Keratinocyte (primary cell): ENCODE measurements at regions not wholly inside any gene's neighbourhood (a gene's known extent, or its start where the extent isn't known, plus 50 kb on each side); places are given as distances from the start of the nearest gene placed in this dataset.

Source experiments
- DNase-seq: peaks from one replicate; pipeline ENCODE4 v3.0.0-alpha.2; 2011; ENCODE audit warnings: low read depth, missing footprints, low spot score
- FAIRE-seq: peaks from 2 replicates; lab custom pipeline; 2011; peaks lifted over from hg19 to GRCh38; lab: Jason Lieb, UNC
- H2AFZ ChIP-seq: 2 replicates; pipeline ENCODE4 v1.6.0; 2012; ENCODE audit warnings: low read length, control low read depth, inconsistent platforms; ENCODE audit not compliant: control insufficient read depth
- H3K27ac ChIP-seq: 2 replicates; pipeline ENCODE4 v1.5.1; 2011; ENCODE audit warnings: low read length; ENCODE audit not compliant: control insufficient read depth, insufficient read depth
- H3K27me3 ChIP-seq: 3 replicates; pipeline ENCODE4 v1.6.0; 2011; ENCODE audit warnings: low read length; ENCODE audit not compliant: control insufficient read depth, insufficient read depth; ENCODE audit errors: extremely low read depth
- H3K36me3 ChIP-seq, 2 experiments: 2 replicates in 1 of 2; 3 replicates in 1 of 2; pipeline ENCODE4 v1.5.1; 2011; ENCODE audit warnings: low read length in 2 of 2, mild to moderate bottlenecking in 1 of 2; ENCODE audit not compliant: control insufficient read depth in 2 of 2, insufficient read depth in 2 of 2; ENCODE audit errors: extremely low read depth in 1 of 2
- H3K4me1 ChIP-seq: 3 replicates; pipeline ENCODE4 v1.5.1; 2011; ENCODE audit warnings: low read length; ENCODE audit not compliant: control insufficient read depth, insufficient read depth; ENCODE audit errors: extremely low read depth
- H3K4me2 ChIP-seq: 3 replicates; pipeline ENCODE4 v1.6.0; 2011; ENCODE audit warnings: low read depth, low read length; ENCODE audit not compliant: control insufficient read depth, insufficient read depth; ENCODE audit errors: extremely low read depth
- H3K4me3 ChIP-seq, 3 experiments: fragments of 200-600 bp in 1 of 3; sonication (generic) in 1 of 3; 2 replicates in 2 of 3; 3 replicates in 1 of 3; pipeline ENCODE4 v1.5.1; 2011 to 2016; ENCODE audit warnings: low read length in 3 of 3, mild to moderate bottlenecking in 3 of 3, control low read depth in 2 of 3, inconsistent platforms in 1 of 3, low read depth in 1 of 3, mixed read lengths in 1 of 3, mixed run types in 1 of 3, moderate library complexity in 1 of 3; ENCODE audit not compliant: control insufficient read depth in 2 of 3, insufficient read depth in 2 of 3; ENCODE audit errors: extremely low read depth in 1 of 3
- H3K79me2 ChIP-seq: 2 replicates; pipeline ENCODE4 v1.6.0; 2012; ENCODE audit warnings: low read length; ENCODE audit not compliant: control insufficient read depth, insufficient read depth
- H3K9ac ChIP-seq: 3 replicates; pipeline ENCODE4 v1.6.0; 2011; ENCODE audit warnings: low read length; ENCODE audit not compliant: control insufficient read depth, insufficient read depth; ENCODE audit errors: extremely low read depth
- H3K9me1 ChIP-seq: 3 replicates; pipeline ENCODE4 v1.6.0; 2011; ENCODE audit warnings: low read length; ENCODE audit not compliant: control insufficient read depth, insufficient read depth; ENCODE audit errors: extremely low read depth
- H3K9me3 ChIP-seq: 2 replicates; pipeline ENCODE4 v1.5.1; 2012; ENCODE audit warnings: low read depth, low read length; ENCODE audit not compliant: control insufficient read depth
- H4K20me1 ChIP-seq: 3 replicates; pipeline ENCODE4 v1.6.0; 2011; ENCODE audit warnings: low read length; ENCODE audit not compliant: control insufficient read depth, insufficient read depth; ENCODE audit errors: extremely low read depth
- CTCF ChIP-seq, 3 experiments: IDR thresholded peaks in 1 of 3; conservative IDR thresholded peaks in 1 of 3; optimal IDR thresholded peaks in 1 of 3; 2 replicates in 2 of 3; 3 replicates in 1 of 3; pipeline versions ENCODE3 to v1.5.1; 2011; ENCODE audit warnings: low read length in 3 of 3, mild to moderate bottlenecking in 3 of 3, moderate library complexity in 2 of 3, control low read depth in 1 of 3, inconsistent platforms in 1 of 3; ENCODE audit not compliant: insufficient read depth in 2 of 3; ENCODE audit errors: extremely low read depth in 1 of 3
- EZH2 ChIP-seq: IDR thresholded peaks from one replicate; pipeline ENCODE4 v1.6.1; 2012; ENCODE audit warnings: inconsistent platforms, mild to moderate bottlenecking, low read length, moderate library complexity
- dilution Hi-C: fragments of 300-500 bp; cut with MboI; formaldehyde crosslinking; loops from one replicate; pipeline ENCODE4 v1.7.0; 2020; ENCODE audit warnings: low sequenced_read_pairs; ENCODE audit not compliant: extremely low pct_ligation_motif_present

GRCh38 chr13:106911020-106911419 lies 343.1 kb upstream of the ARGLU1 start:
- no peak overlapping the region for H3K27ac ChIP-seq
- no peak overlapping the region for H3K4me3 ChIP-seq
- no peak overlapping the region for H2AFZ ChIP-seq
- H3K4me2 ChIP-seq = no peak overlapping the region
- no peak for DNase-seq
- H3K9ac ChIP-seq = no peak overlapping the region
- no peaks in the 10 kb centered on the region for H3K36me3 ChIP-seq
- H3K9me3 ChIP-seq = no peaks in the 10 kb centered on the region
- dilution Hi-C loops = no loop called here
- H3K79me2 ChIP-seq = no peaks in the 10 kb centered on the region
- no peaks in the 10 kb centered on the region for H3K4me1 ChIP-seq
- no peaks in the 10 kb centered on the region for H3K27me3 ChIP-seq
- no peaks in the 10 kb centered on the region for H3K9me1 ChIP-seq
- H4K20me1 ChIP-seq = no peaks in the 10 kb centered on the region
- no peak for TF ChIP-seq EZH2
- TF ChIP-seq CTCF (optimal IDR thresholded peaks at IDR 0.05 in 1 of 3, IDR thresholded peaks at IDR 0.05 in 1 of 3, conservative IDR thresholded peaks at IDR 0.05 in 1 of 3; ENCODE audit: extremely low read depth in 1 of 3, insufficient read depth in 2 of 3, low read length in 3 of 3) = no peak
- no peak for FAIRE-seq

- no peak for FAIRE-seq
Observed at GRCh38 chr13:106906426-106906996, 338.6 kb upstream of the ARGLU1 start.

More at GRCh38 chr13:106906426-106906996, 338.6 kb upstream of the ARGLU1 start:
- Histone ChIP-seq H3K79me2 (no peaks in the 10 kb centered on the region), H3K4me2 (no peak overlapping the region), H3K27me3 (no peaks in the 10 kb centered on the region), H3K9me1 (no peaks in the 10 kb centered on the region), H3K9ac (no peak overlapping the region), H3K4me3 (no peak overlapping the region), H4K20me1 (no peaks in the 10 kb centered on the region), H3K9me3 (no peaks in the 10 kb centered on the region), H3K4me1 (no peaks in the 10 kb centered on the region), H3K27ac (no peak overlapping the region), H3K36me3 (no peaks in the 10 kb centered on the region), H2AFZ (no peak overlapping the region)
- dilution Hi-C loops = no loop called here
- DNase-seq = no peak
- TF ChIP-seq CTCF (optimal IDR thresholded peaks at IDR 0.05 in 1 of 3, IDR thresholded peaks at IDR 0.05 in 1 of 3, conservative IDR thresholded peaks at IDR 0.05 in 1 of 3; ENCODE audit: extremely low read depth in 1 of 3, insufficient read depth in 2 of 3, low read length in 3 of 3) (no peak), EZH2 (no peak)
